ENCODE measurements at regions not wholly inside any gene's neighbourhood (a gene's known extent, or its start where the extent isn't known, plus 50 kb on each side); places are given as distances from the start of the nearest gene placed in this dataset.
"Not testable (repeated sequence)": the region's sequence is repeated elsewhere in the genome, so short reads cannot be mapped to it uniquely, and the experiment has no call there.

- no peak for DNase-seq (ENCODE audit: low spot score)
These were observed 784.6 kb downstream of the TMTC2 start for GRCh38 chr12:83471341-83471740.

GRCh38 chr12:83470749-83471148, 784.0 kb downstream of the TMTC2 start:
- no peak for DNase-seq (ENCODE audit: low spot score)

DNA sequence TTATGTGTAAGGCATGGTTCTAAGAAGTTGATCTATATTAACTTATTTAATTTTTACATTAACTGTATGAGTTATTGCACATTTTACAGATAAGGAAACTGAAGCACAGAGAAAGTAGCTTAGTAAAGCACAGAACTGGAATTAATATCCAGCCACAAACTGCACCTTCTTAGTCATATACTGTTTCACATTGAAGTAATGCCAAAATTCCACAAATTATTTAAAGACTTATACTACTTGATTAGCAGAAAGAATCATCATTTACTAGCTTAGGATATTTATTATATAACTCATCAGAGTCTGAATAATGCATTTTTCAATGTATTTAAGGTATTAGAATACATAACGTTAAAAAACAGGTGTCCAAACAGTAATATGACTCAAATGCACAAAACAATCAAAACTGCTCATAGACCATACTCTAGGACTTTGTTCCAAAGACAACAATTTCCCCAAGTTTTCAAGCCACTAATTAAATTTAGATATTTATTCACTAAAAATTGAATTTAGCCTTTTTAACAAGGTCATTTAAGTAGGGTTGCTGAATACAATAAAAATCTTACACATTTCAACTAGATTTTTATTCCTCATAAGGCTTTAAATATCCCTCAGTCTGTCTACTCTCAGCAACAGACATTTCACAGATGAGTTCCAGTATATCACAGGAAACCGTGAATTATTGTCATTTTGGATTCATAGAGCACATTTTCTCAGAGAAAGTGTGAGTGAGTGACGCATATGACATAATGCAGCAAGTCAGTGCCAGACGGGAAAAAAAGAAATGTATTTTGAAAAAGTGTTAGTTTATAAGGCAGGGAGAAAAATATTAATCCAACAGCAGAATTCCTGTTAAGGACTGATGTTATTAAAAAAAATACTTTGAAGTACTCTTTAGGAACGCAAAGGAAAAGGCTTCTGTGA, 782.5 kb downstream of the TMTC2 start:
- DNase-seq (ENCODE audit: low spot score): no peak

DNA sequence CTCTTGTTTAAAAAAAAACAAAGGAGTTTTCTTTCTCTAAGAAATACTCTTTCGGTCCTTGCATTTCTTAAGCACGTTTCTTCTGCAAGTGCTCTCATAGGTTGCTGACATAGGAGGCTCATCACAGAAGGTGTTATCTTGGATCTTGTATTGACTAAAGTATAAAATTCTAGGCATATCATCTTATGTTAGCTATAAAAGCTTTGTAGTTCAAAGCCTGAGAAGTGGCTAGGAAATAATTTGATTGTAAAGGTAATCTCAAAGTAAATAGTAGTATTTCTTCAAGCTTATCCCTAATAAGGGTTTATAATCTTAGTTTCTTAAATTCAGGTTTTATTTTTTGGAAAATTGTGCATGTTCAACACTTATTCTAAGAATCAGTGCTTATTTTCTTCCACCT, 778.9 kb downstream of the TMTC2 start:
- no peak for DNase-seq (ENCODE audit: low spot score)

- no peak for DNase-seq (ENCODE audit: low spot score)
These were observed 775.7 kb downstream of the TMTC2 start for GRCh38 chr12:83462419-83462818.

DNA sequence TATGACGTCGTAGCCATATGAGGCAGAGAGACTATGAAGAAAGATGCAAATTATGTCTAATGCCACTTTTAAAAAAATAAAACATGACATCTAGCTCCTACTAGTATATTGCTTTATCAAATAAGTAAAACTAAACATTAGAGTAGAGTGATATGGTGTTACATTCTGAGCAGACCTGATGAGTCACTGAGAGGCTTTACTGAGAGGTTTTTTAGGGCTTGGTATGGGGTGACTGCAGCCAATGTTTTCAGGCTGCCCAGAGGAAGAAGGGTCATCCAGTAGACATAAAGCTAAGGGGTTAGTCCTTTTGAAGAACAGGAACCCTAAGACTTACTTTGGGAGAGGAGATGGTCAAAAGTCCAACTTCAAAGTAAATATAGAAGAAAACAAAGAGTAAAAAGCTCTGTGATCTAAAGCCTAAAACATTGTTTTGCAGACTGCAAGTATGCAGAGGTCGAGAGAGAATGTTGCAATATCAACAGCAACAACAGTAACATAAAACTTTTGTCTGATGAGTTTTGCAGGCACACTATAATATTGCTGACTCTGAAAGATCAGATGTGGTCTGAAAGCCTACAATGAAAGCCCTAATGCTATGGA, 774.7 kb downstream of the TMTC2 start:
- no peak for DNase-seq (ENCODE audit: low spot score)

DNA sequence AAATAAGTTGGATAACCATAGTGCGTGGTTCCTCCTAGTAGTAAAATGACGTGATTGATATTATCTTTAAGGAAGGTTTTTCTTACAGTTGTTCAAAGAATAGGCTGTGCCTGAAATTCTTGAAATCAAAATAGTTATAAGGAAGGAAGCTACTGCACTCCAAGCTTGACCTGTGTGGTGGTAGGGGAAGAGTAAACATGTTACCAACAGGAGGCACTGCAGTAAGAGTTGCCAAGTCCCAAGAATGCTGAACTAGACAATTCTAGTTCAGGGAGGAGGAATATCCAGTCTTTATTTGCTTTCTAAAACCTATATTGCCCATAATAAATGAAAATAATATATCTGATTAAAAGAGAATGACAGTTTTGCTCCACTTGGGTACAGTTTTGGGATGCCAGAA, 764.5 kb downstream of the TMTC2 start:
- no peak for DNase-seq (ENCODE audit: low spot score)

- DNase-seq (ENCODE audit: low spot score): no peak
These were observed 747.9 kb downstream of the TMTC2 start for GRCh38 chr12:83434600-83434999.

- no peak for DNase-seq (ENCODE audit: low spot score)
These were observed 745.5 kb downstream of the TMTC2 start for GRCh38 chr12:83432176-83432719.

- not testable (repeated sequence) for DNase-seq (ENCODE audit: low spot score)
These were observed 741.0 kb downstream of the TMTC2 start for GRCh38 chr12:83427586-83428136.

DNA sequence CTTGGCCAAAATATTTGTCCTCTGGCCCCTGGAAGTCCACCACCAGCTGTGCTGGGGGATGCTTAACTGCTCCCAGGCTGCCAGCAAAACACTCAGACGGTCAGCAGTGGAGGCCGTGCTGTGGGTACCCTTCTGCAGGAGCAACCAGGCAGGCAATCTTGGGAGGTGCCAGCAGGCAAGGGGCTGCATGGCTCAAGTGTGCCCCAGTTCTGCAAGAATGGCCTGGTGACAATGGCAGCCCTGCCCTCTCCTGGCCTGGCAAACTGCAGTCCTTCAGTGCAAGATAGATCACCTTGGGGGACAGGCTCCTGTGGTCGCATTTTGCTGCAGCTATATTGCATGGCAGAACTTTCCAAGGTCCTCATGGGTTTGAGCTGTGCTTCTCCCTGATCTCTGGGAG, 728.3 kb downstream of the TMTC2 start:
- DNase-seq (ENCODE audit: low spot score): no peak

- no peak for DNase-seq (ENCODE audit: low spot score)
These were observed 722.1 kb downstream of the TMTC2 start for GRCh38 chr12:83408851-83409250.

- no peak for DNase-seq (ENCODE audit: low spot score)
These were observed 721.4 kb downstream of the TMTC2 start for GRCh38 chr12:83408146-83408545.

DNA sequence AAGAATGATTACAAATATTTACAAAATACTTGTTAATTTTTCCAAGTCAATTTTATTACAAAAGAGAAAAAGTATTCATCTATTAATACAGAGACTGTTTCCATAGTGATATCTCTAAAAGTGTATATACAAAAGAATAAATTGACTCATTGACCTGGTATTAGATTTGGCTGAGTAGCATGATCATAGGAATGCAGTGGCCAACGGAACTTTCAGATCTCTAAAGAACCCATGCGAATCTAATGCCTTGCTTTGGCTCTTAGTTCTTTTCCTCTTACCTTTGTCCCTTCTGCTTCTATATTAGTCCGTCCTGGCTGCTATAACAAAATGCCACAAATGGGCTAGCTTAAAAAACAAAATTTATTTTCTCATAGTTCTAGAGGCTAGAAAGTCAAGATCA, 717.8 kb downstream of the TMTC2 start:
- no peak for DNase-seq (ENCODE audit: low spot score)

- no peak for DNase-seq (ENCODE audit: low spot score)
These were observed 703.5 kb downstream of the TMTC2 start for GRCh38 chr12:83390186-83390585.

- DNase-seq (ENCODE audit: low spot score): no peak
These were observed 702.7 kb downstream of the TMTC2 start for GRCh38 chr12:83389237-83389996.

- no peak for DNase-seq (ENCODE audit: low spot score)
These were observed 701.8 kb downstream of the TMTC2 start for GRCh38 chr12:83388551-83388950.

- DNase-seq (ENCODE audit: low spot score): no peak
These were observed 700.0 kb downstream of the TMTC2 start for GRCh38 chr12:83386527-83387264.

GRCh38 chr12:83378186-83378727, 691.6 kb downstream of the TMTC2 start:
- DNase-seq (ENCODE audit: low spot score): no peak

- DNase-seq (ENCODE audit: low spot score): no peak
These were observed 678.6 kb downstream of the TMTC2 start for GRCh38 chr12:83365317-83365716.

DNA sequence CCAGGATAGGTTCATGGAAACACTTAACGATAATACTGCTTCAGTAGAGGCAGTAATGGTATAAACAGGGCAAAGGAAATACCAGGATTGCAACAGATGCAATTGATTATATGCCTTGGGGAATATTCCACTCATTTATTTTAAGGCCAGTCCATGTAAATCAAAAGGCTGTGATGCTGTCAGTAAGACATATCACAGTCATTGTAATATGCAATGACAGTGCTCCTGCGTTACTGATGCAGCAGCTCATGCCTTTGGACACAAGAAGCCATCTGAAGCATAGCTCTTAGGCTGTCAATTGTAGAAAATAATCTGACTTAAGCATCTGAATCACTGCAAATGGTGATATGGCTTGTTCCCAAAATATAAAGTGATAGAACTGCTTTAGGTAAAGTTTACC, 674.8 kb downstream of the TMTC2 start:
- DNase-seq (ENCODE audit: low spot score): no peak
